SK-N-SH (cell line): ENCODE measurements at regions not wholly inside any gene's neighbourhood (a gene's known extent, or its start where the extent isn't known, plus 50 kb on each side); places are given as distances from the start of the nearest gene placed in this dataset.

Experiments
- CTCF ChIA-PET: fragments of 300-600, 350-600 bp; formaldehyde crosslinking; extraction: SDS; loops from one replicate; lab custom pipeline; 2021; lab: Yijun Ruan, JAX
- POLR2A ChIA-PET: fragments of 350-600 bp; sonication (Branson Sonifier 250); formaldehyde crosslinking; extraction: SDS; loops from one replicate; lab custom pipeline; 2020; ENCODE audit warnings: antibody characterized with exemption, inconsistent platforms; lab: Yijun Ruan, JAX
- DNase-seq: peaks from one replicate; pipeline ENCODE4 v3.0.0; 2012
- H2AFZ ChIP-seq: fragments of 200-600 bp; sonication (generic); 2 replicates; pipeline ENCODE4 v1.8.1; 2016; ENCODE audit warnings: antibody characterized with exemption, mild to moderate bottlenecking, low read depth
- H3F3A ChIP-seq: fragments of 200-600 bp; sonication (generic); replicated peaks from 2 replicates; pipeline ENCODE3; 2016; ENCODE audit warnings: antibody characterized with exemption, mild to moderate bottlenecking; ENCODE audit not compliant: insufficient read depth
- H3K27ac ChIP-seq, 2 experiments: fragments of 200-500 bp in 1 of 2; fragments of 200-600 bp in 1 of 2; sonication (Bioruptor generic) in 1 of 2; sonication (generic), shearing (Covaris generic) in 1 of 2; 2 replicates each; pipeline versions ENCODE4 v1.5.1 to v1.6.1; 2014 to 2016; ENCODE audit warnings: low read depth in 2 of 2, inconsistent platforms in 1 of 2, low read length in 1 of 2, mild to moderate bottlenecking in 1 of 2, mixed read lengths in 1 of 2
- H3K27me3 ChIP-seq: fragments of 200-600 bp; sonication (generic), shearing (Covaris generic); 2 replicates; pipeline ENCODE4 v1.6.1; 2016; ENCODE audit warnings: mixed run types; ENCODE audit not compliant: insufficient read depth
- H3K36me3 ChIP-seq, 2 experiments: fragments of 200-500 bp in 1 of 2; fragments of 200-600 bp in 1 of 2; sonication (Bioruptor generic) in 1 of 2; sonication (generic) in 1 of 2; replicated peaks in 1 of 2; 2 replicates each; pipeline versions ENCODE3 to v1.5.1; 2014 to 2016; ENCODE audit warnings: low read length in 1 of 2, mild to moderate bottlenecking in 1 of 2; ENCODE audit not compliant: insufficient read depth in 2 of 2, control insufficient read depth in 1 of 2
- H3K4me1 ChIP-seq, 2 experiments: fragments of 200-500 bp in 1 of 2; fragments of 200-600 bp in 1 of 2; sonication (Bioruptor generic) in 1 of 2; sonication (generic), shearing (Covaris generic) in 1 of 2; 2 replicates each; pipeline versions ENCODE4 v1.5.1 to v1.6.1; 2014 to 2016; ENCODE audit warnings: low read depth in 1 of 2, low read length in 1 of 2, mixed run types in 1 of 2; ENCODE audit not compliant: insufficient read depth in 2 of 2, control insufficient read depth in 1 of 2
- H3K4me2 ChIP-seq: fragments of 200-600 bp; sonication (generic), shearing (Covaris generic); 2 replicates; pipeline ENCODE4 v1.6.1; 2017; ENCODE audit warnings: mixed run types
- H3K4me3 ChIP-seq, 2 experiments: fragments of 200-500 bp in 1 of 2; fragments of 200-600 bp in 1 of 2; sonication (Bioruptor generic) in 1 of 2; sonication (generic), shearing (Covaris generic) in 1 of 2; 2 replicates each; pipeline versions ENCODE4 v1.5.1 to v1.8.1; 2014 to 2016; ENCODE audit warnings: low read depth in 2 of 2, inconsistent platforms in 1 of 2, low read length in 1 of 2, mild to moderate bottlenecking in 1 of 2, mixed read lengths in 1 of 2, moderate library complexity in 1 of 2
- H3K79me2 ChIP-seq: fragments of 200-600 bp; sonication (generic); 2 replicates; pipeline ENCODE4 v1.8.1; 2017; ENCODE audit warnings: mild to moderate bottlenecking; ENCODE audit not compliant: insufficient read depth
- H3K9ac ChIP-seq: fragments of 200-600 bp; sonication (generic); 2 replicates; pipeline ENCODE4 v1.6.1; 2017; ENCODE audit warnings: mixed run types
- H3K9me2 ChIP-seq: fragments of 200-600 bp; sonication (generic); 2 replicates; pipeline ENCODE4 v1.6.1; 2017; ENCODE audit warnings: mixed run types
- H3K9me3 ChIP-seq: fragments of 200-600 bp; sonication (generic); 2 replicates; pipeline ENCODE4 v1.6.1; 2017; ENCODE audit warnings: mixed run types, mild to moderate bottlenecking, moderate library complexity
- H4K20me1 ChIP-seq: fragments of 200-600 bp; sonication (generic); 2 replicates; pipeline ENCODE4 v1.6.1; 2017; ENCODE audit warnings: mild to moderate bottlenecking, mixed run types; ENCODE audit not compliant: insufficient read depth
- FOSL2 ChIP-seq: IDR thresholded peaks from 2 replicates; pipeline ENCODE4 v1.4.0; 2012; ENCODE audit warnings: low read depth, mild to moderate bottlenecking, moderate library complexity, borderline replicate concordance
- FOXM1 ChIP-seq: IDR thresholded peaks from 2 replicates; pipeline ENCODE4 v1.4.0; 2012; ENCODE audit warnings: low read depth, mild to moderate bottlenecking
- JUND ChIP-seq: IDR thresholded peaks from 2 replicates; pipeline ENCODE4 v1.4.0; 2012
- MEF2A ChIP-seq: IDR thresholded peaks from 2 replicates; pipeline ENCODE4 v1.4.0; 2012; ENCODE audit warnings: low read depth, borderline replicate concordance
- NFIC ChIP-seq: IDR thresholded peaks from 2 replicates; pipeline ENCODE4 v1.4.0; 2012; ENCODE audit warnings: borderline replicate concordance
- NRF1 ChIP-seq: IDR thresholded peaks from 2 replicates; pipeline ENCODE4 v1.6.1; 2012; ENCODE audit warnings: low read depth, mild to moderate bottlenecking, low read length
- PBX3 ChIP-seq: IDR thresholded peaks from 2 replicates; pipeline ENCODE4; 2012
- RAD21 ChIP-seq: IDR thresholded peaks from 2 replicates; pipeline ENCODE4 v1.6.1; 2012; ENCODE audit warnings: mild to moderate bottlenecking, low read length
- REST ChIP-seq: IDR thresholded peaks from 2 replicates; pipeline ENCODE4 v1.6.1; 2012; ENCODE audit warnings: mild to moderate bottlenecking, low read depth, low read length, moderate library complexity
- RFX5 ChIP-seq: IDR thresholded peaks from 2 replicates; pipeline ENCODE4 v1.6.1; 2012; ENCODE audit warnings: mild to moderate bottlenecking, improper control_type of control experiment, low read length
- RXRA ChIP-seq: IDR thresholded peaks from 2 replicates; pipeline ENCODE4 v1.4.0; 2012; ENCODE audit warnings: low read depth, mild to moderate bottlenecking, borderline replicate concordance
- SMC3 ChIP-seq: IDR thresholded peaks from 2 replicates; pipeline ENCODE4 v1.6.1; 2012; ENCODE audit warnings: low read depth, low read length, improper control_type of control experiment
- TAF1 ChIP-seq: IDR thresholded peaks from 2 replicates; pipeline ENCODE4 v1.6.1; 2012; ENCODE audit warnings: low read depth, mild to moderate bottlenecking, low read length, moderate library complexity, borderline replicate concordance
- TCF12 ChIP-seq: IDR thresholded peaks from 2 replicates; pipeline ENCODE4 v1.4.0; 2012
- USF2 ChIP-seq: fragments of 150-350 bp; IDR thresholded peaks from 2 replicates; pipeline ENCODE4 v1.6.1; 2017; ENCODE audit warnings: antibody characterized with exemption, low read length, low read depth, borderline replicate concordance
- WGBS: methylation state at CpG from one replicate; pipeline ENCODE4 v1.1.6; 2017; ENCODE audit warnings: low lambda C conversion rate; 5-methylcytosine and 5-hydroxymethylcytosine counted together

- Histone ChIP-seq H3K4me1 (0 out of 4 replicates have a peak, but pooled peaks cover 0 to 12% of the 10 kb centered on the region in 2 experiments), H4K20me1 (no peaks in the 10 kb centered on the region), H3K36me3 (no peaks in the 10 kb centered on the region), H3K4me3 (no peak overlapping the region)
- 0 out of 2 replicates have a peak, but pooled peaks have one; percentile 4 for TF ChIP-seq TCF12
- TF ChIP-seq RAD21 = no peak
- TF ChIP-seq JUND = no peak
- no peak for TF ChIP-seq SMC3
- no peak for TF ChIP-seq USF2
- no peak for TF ChIP-seq REST
- TF ChIP-seq TAF1 = no peak
- peak; percentile 14; the same call in 1 of the 2 replicates for TF ChIP-seq FOSL2
- TF ChIP-seq RFX5 = no peak
- TF ChIP-seq PBX3 = no peak
- TF ChIP-seq MEF2A = no peak
- TF ChIP-seq NFIC = peak; percentile 66
- TF ChIP-seq RXRA = no peak
- no peak for TF ChIP-seq FOXM1
- no peak for TF ChIP-seq NRF1
- TF ChIP-seq, all 33 proteins: peak for 3
- no peak overlapping the region for H3K27ac ChIP-seq
- no peak overlapping the region for H3K9ac ChIP-seq
- WGBS = 61% methylated on average over 5 of the region's 6 CpGs
- no peaks in the 10 kb centered on the region for H3K79me2 ChIP-seq
- no peaks in the 10 kb centered on the region for H3K9me3 ChIP-seq
- no peak for DNase-seq
- H3K9me2 ChIP-seq = no peaks in the 10 kb centered on the region
- no peak overlapping the region for H3K4me2 ChIP-seq
- no peak overlapping the region for H2AFZ ChIP-seq
- H3K27me3 ChIP-seq = no peaks in the 10 kb centered on the region
- H3F3A ChIP-seq = peaks cover under 1% of the 10 kb centered on the region
- CTCF ChIA-PET = interaction anchor here (0.6 to 1.6 kb wide), 2 partner anchors 10 to 17 kb away, joined by 3 to 6 read pairs; no protein-coding TSS in a partner anchor
- POLR2A ChIA-PET = no interaction called here
Measured at GRCh38 chr1:244316407-244316806, 135.3 kb downstream of the ADSS2 start.
